ENCODE measurements at regions not wholly inside any gene's neighbourhood (a gene's known extent, or its start where the extent isn't known, plus 50 kb on each side); places are given as distances from the start of the nearest gene placed in this dataset.

GRCh38 chr4:110977554-110977953 lies 354.7 kb upstream of the PITX2 start:
- no TSS peak for BruUV-seq (replicated peaks)
- Histone ChIP-seq H3K36me3 (ENCODE audit: control insufficient read depth in 2 of 2, insufficient read depth in 2 of 2, low read length in 1 of 2) (no peaks in the 10 kb centered on the region), H4K20me1 (ENCODE audit: control insufficient read depth, insufficient read depth) (no peaks in the 10 kb centered on the region), H3K4me2 (ENCODE audit: control insufficient read depth, insufficient read depth) (no peak overlapping the region), H3K9ac (ENCODE audit: control insufficient read depth, insufficient read depth, low read length) (no peak overlapping the region), H3K4me3 (no peak overlapping the region), H3K27ac (ENCODE audit: control insufficient read depth, insufficient read depth) (no peak overlapping the region), H3K9me3 (replicated peaks; ENCODE audit: control insufficient read depth, insufficient read depth, low read length) (no peaks in the 10 kb centered on the region), H3K79me2 (ENCODE audit: control insufficient read depth, insufficient read depth, low read length) (no peaks in the 10 kb centered on the region), H2AFZ (ENCODE audit: control insufficient read depth, low read depth, low read length) (no peak overlapping the region), H3K4me1 (ENCODE audit: control insufficient read depth, insufficient read depth, low read length) (no peaks in the 10 kb centered on the region), H3K27me3 (replicated peaks in 1 of 2; ENCODE audit: control insufficient read depth in 2 of 2, insufficient read depth in 2 of 2, low read length in 1 of 2) (no peaks in the 10 kb centered on the region)
- TF ChIP-seq SP1 (IDR thresholded peaks at IDR 0.05; ENCODE audit: low read depth, low read length) (no peak), ZNF622 (IDR thresholded peaks at IDR 0.05) (no peak), ZBTB11 (CRISPR knock-in tag; IDR thresholded peaks at IDR 0.05) (no peak)
- in situ Hi-C loops (cut with MboI) (no loop called here), intact Hi-C loops (cut with micrococcal nuclease; ENCODE audit: unreplicated experiment) (no loop called here)
- FAIRE-seq (no peak), ATAC-seq (no peak), DNase-seq (ENCODE audit: low read depth, low spot score) (no peak)
- POLR2A ChIA-PET, result no interaction called here
- CTCF ChIA-PET, result no interaction called here
- WGBS (ENCODE audit: insufficient coverage, insufficient replicate concordance, low lambda C conversion rate, missing lambda C conversion rate), result 0% methylated on average over 2 of the region's 2 CpGs
- SMC1A ChIA-PET (ENCODE audit: uncharacterized antibody, unreplicated experiment), result interaction anchor here (1.1 to 1.4 kb wide), 2 partner anchors 30 to 41 kb away, joined by 3 read pairs; no protein-coding TSS in a partner anchor
- RAD21 ChIA-PET (ENCODE audit: unreplicated experiment), result no interaction called here

DNA sequence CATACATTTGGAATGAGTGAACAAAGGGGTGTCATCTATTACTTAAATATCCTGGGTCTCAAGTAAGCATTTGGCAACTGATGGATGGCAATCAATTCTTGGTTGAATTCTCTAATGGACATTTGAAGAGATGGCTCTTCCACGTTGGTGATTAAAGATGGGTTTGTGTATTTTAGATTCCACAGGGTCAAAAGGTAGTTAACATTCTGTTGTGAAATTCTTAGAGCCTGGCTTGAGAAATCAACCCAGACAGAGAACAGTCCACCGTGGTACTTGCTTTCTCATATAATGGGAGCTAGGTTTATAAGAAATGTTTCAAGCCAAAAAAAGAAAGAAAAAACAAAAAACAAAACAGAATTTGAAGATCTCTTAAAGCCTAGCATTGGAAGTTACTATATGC lies 355.9 kb upstream of the PITX2 start:
- ChIA-PET CTCF (no interaction called here), SMC1A (ENCODE audit: uncharacterized antibody, unreplicated experiment) (no interaction called here), RAD21 (ENCODE audit: unreplicated experiment) (no interaction called here), POLR2A (no interaction called here)
- no peak overlapping the region for H3K4me3 ChIP-seq
- DNase-seq (ENCODE audit: low read depth, low spot score), result no peak
- H3K27ac ChIP-seq (ENCODE audit: control insufficient read depth, insufficient read depth), result no peak overlapping the region
- BruUV-seq (replicated peaks), result no TSS peak
- no peaks in the 10 kb centered on the region for H3K36me3 ChIP-seq (ENCODE audit: control insufficient read depth in 2 of 2, insufficient read depth in 2 of 2, low read length in 1 of 2)
- H3K79me2 ChIP-seq (ENCODE audit: control insufficient read depth, insufficient read depth, low read length), result no peaks in the 10 kb centered on the region
- no peaks in the 10 kb centered on the region for H4K20me1 ChIP-seq (ENCODE audit: control insufficient read depth, insufficient read depth)
- H2AFZ ChIP-seq (ENCODE audit: control insufficient read depth, low read depth, low read length), result no peak overlapping the region
- no peaks in the 10 kb centered on the region for H3K27me3 ChIP-seq (replicated peaks in 1 of 2; ENCODE audit: control insufficient read depth in 2 of 2, insufficient read depth in 2 of 2, low read length in 1 of 2)
- in situ Hi-C loops (cut with MboI) (no loop called here), intact Hi-C loops (cut with micrococcal nuclease; ENCODE audit: unreplicated experiment) (no loop called here)
- no peaks in the 10 kb centered on the region for H3K4me1 ChIP-seq (ENCODE audit: control insufficient read depth, insufficient read depth, low read length)
- 0% methylated on average over 2 of the region's 2 CpGs for WGBS (ENCODE audit: insufficient coverage, insufficient replicate concordance, low lambda C conversion rate, missing lambda C conversion rate)
- no peak for FAIRE-seq
- H3K9ac ChIP-seq (ENCODE audit: control insufficient read depth, insufficient read depth, low read length), result no peak overlapping the region
- H3K4me2 ChIP-seq (ENCODE audit: control insufficient read depth, insufficient read depth), result no peak overlapping the region
- H3K9me3 ChIP-seq (replicated peaks; ENCODE audit: control insufficient read depth, insufficient read depth, low read length), result no peaks in the 10 kb centered on the region
- ATAC-seq, result no peak
- TF ChIP-seq SMAD5 (IDR thresholded peaks at IDR 0.05; ENCODE audit: low read depth) (no peak), FOXK2 (IDR thresholded peaks at IDR 0.05) (no peak), WRNIP1 (IDR thresholded peaks at IDR 0.05; ENCODE audit: borderline replicate concordance, low read depth, low read length) (no peak), IRF4 (IDR thresholded peaks at IDR 0.05; ENCODE audit: low read depth, low read length) (no peak), CREB1 (IDR thresholded peaks at IDR 0.05; ENCODE audit: low read depth) (no peak), ZBTB4 (CRISPR knock-in tag; IDR thresholded peaks at IDR 0.05) (no peak)
